ENCODE measurements at regions not wholly inside any gene's neighbourhood (a gene's known extent, or its start where the extent isn't known, plus 50 kb on each side); places are given as distances from the start of the nearest gene placed in this dataset.

- no peak overlapping the region for H3K27ac ChIP-seq
- H3K27me3 ChIP-seq, result no peaks in the 10 kb centered on the region
- H3K9me3 ChIP-seq, result no peaks in the 10 kb centered on the region
- ATAC-seq (no peak), DNase-seq (no peak)
- H3K36me3 ChIP-seq, result no peaks in the 10 kb centered on the region
- no peak overlapping the region for H3K4me3 ChIP-seq
- no peaks in the 10 kb centered on the region for H3K4me1 ChIP-seq
- intact Hi-C loops (cut with DNase I), result no loop called here
- no peak for TF ChIP-seq CTCF (IDR thresholded peaks at IDR 0.05)
Observed at GRCh38 chr11:101727451-101727850, 143.6 kb upstream of the TRPC6 start.

- ATAC-seq (no peak), DNase-seq (no peak)
- Histone ChIP-seq H3K27ac (no peak overlapping the region), H3K27me3 (no peaks in the 10 kb centered on the region), H3K4me3 (no peak overlapping the region), H3K9me3 (no peaks in the 10 kb centered on the region), H3K36me3 (no peaks in the 10 kb centered on the region), H3K4me1 (no peaks in the 10 kb centered on the region)
- intact Hi-C loops (cut with DNase I), result no loop called here
- no peak for TF ChIP-seq CTCF (IDR thresholded peaks at IDR 0.05)
Observed at GRCh38 chr11:101726988-101727387, 143.2 kb upstream of the TRPC6 start.

GRCh38 chr11:101723371-101723770 is 139.6 kb upstream of the TRPC6 start:
- no peaks in the 10 kb centered on the region for H3K36me3 ChIP-seq
- no peaks in the 10 kb centered on the region for H3K4me1 ChIP-seq
- no peak overlapping the region for H3K27ac ChIP-seq
- TF ChIP-seq CTCF (IDR thresholded peaks at IDR 0.05), result no peak
- H3K27me3 ChIP-seq, result no peaks in the 10 kb centered on the region
- H3K4me3 ChIP-seq, result no peak overlapping the region
- peaks cover 0 to 6% of the 10 kb centered on the region in 2 donors for H3K9me3 ChIP-seq
- intact Hi-C loops (cut with DNase I), result no loop called here
- ATAC-seq (no peak), DNase-seq (no peak)

- Histone ChIP-seq H3K27ac (no peak overlapping the region), H3K27me3 (no peaks in the 10 kb centered on the region), H3K9me3 (peaks cover 0 to 6% of the 10 kb centered on the region in 2 donors), H3K4me1 (no peaks in the 10 kb centered on the region), H3K4me3 (no peak overlapping the region), H3K36me3 (no peaks in the 10 kb centered on the region)
- TF ChIP-seq CTCF (IDR thresholded peaks at IDR 0.05), result no peak
- intact Hi-C loops (cut with DNase I), result no loop called here
- peak; percentile 94 for ATAC-seq
- peak in 2 of 4 donors; percentile 14 to 34 for DNase-seq
Observed at GRCh38 chr11:101721270-101721669, 137.5 kb upstream of the TRPC6 start.

GRCh38 chr11:101718402-101718801 is 134.6 kb upstream of the TRPC6 start:
- Histone ChIP-seq H3K27ac (no peak overlapping the region), H3K9me3 (peaks cover 0 to 8% of the 10 kb centered on the region in 2 donors), H3K27me3 (no peaks in the 10 kb centered on the region), H3K4me3 (no peak overlapping the region), H3K4me1 (no peaks in the 10 kb centered on the region), H3K36me3 (no peaks in the 10 kb centered on the region)
- DNase-seq (no peak), ATAC-seq (no peak)
- no peak for TF ChIP-seq CTCF (IDR thresholded peaks at IDR 0.05)
- intact Hi-C loops (cut with DNase I), result no loop called here

Measured in left lung (tissue), 4 donors.